DOHH2 (cell line): ENCODE measurements at regions not wholly inside any gene's neighbourhood (a gene's known extent, or its start where the extent isn't known, plus 50 kb on each side); places are given as distances from the start of the nearest gene placed in this dataset.

ENCODE experiments used
- EZH2phosphoT487 ChIP-seq: fragments of 200-600 bp; sonication (generic); IDR thresholded peaks from 2 replicates; pipeline ENCODE4 v1.6.1; 2017; ENCODE audit warnings: borderline replicate concordance, mild to moderate bottlenecking, antibody characterized with exemption, low read length, moderate library complexity, mixed read lengths
- TF ChIP-seq, protein P1 (sequence below): fragments of 200-600 bp; sonication (generic); IDR thresholded peaks from one replicate; pipeline ENCODE4 v1.5.1; 2014; ENCODE audit warnings: antibody characterized with exemption, mild to moderate bottlenecking, low read depth, low read length; ENCODE audit not compliant: poor library complexity, severe bottlenecking

DNA sequence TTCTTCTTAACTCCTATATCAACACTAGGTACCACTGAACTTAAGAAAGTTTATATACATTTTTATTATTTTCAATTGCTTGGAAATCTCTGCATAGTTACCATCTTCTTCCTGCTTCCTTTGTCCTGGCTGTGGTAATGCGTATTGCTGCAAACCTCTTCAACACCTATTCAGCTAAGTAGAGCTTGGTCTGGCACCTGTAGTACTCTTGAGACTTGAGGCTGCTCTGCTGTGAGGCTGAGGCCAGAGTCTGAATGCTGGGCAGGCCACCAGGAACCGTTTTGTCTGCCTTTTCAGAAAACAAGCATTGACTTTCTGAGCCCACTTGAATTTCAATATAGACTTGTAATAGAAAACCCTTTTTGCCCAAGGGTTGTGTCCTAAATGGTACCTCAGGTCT is 52.0 kb upstream of the RGS2 start:
- TF ChIP-seq, protein P1, sequence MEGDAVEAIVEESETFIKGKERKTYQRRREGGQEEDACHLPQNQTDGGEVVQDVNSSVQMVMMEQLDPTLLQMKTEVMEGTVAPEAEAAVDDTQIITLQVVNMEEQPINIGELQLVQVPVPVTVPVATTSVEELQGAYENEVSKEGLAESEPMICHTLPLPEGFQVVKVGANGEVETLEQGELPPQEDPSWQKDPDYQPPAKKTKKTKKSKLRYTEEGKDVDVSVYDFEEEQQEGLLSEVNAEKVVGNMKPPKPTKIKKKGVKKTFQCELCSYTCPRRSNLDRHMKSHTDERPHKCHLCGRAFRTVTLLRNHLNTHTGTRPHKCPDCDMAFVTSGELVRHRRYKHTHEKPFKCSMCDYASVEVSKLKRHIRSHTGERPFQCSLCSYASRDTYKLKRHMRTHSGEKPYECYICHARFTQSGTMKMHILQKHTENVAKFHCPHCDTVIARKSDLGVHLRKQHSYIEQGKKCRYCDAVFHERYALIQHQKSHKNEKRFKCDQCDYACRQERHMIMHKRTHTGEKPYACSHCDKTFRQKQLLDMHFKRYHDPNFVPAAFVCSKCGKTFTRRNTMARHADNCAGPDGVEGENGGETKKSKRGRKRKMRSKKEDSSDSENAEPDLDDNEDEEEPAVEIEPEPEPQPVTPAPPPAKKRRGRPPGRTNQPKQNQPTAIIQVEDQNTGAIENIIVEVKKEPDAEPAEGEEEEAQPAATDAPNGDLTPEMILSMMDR, result no peak
- no peak for TF ChIP-seq EZH2phosphoT487
